B cell (primary cell): ENCODE measurements at regions not wholly inside any gene's neighbourhood (a gene's known extent, or its start where the extent isn't known, plus 50 kb on each side); places are given as distances from the start of the nearest gene placed in this dataset.

ENCODE experiments used
- ATAC-seq: fragments of 200-7000 bp; cut with Tn5 transposase; one replicate; pipeline ENCODE4 v1.10.0; 2021; ENCODE audit warnings: low read depth, mild to moderate bottlenecking, moderate number of reproducible peaks, moderate library complexity
- CTCF ChIA-PET: fragments of 350-600 bp; sonication (Branson Sonifier 250); formaldehyde crosslinking; loops from one replicate; lab custom pipeline; 2021; ENCODE audit warnings: antibody characterized with exemption, inconsistent platforms; lab: Charles Lee
- POLR2A ChIA-PET: fragments of 350-600 bp; sonication (Branson Sonifier 250); formaldehyde crosslinking; loops from one replicate; lab custom pipeline; 2021; ENCODE audit warnings: antibody characterized with exemption; lab: Charles Lee
- DNase-seq: peaks from one replicate; pipeline ENCODE4 v3.0.0; 2013
- H2AFZ ChIP-seq: 2 replicates; pipeline ENCODE4 v1.6.1; 2012; ENCODE audit warnings: mild to moderate bottlenecking, low read depth, low read length; ENCODE audit not compliant: insufficient read depth, poor library complexity, severe bottlenecking
- H3K27ac ChIP-seq, 2 donors: 1 replicate in 1 of 2; 2 replicates in 1 of 2; pipeline ENCODE4 v1.5.1; 2012 to 2013; ENCODE audit warnings: low read length in 2 of 2, mild to moderate bottlenecking in 2 of 2, moderate library complexity in 1 of 2
- H3K27me3 ChIP-seq, 4 experiments: fragments of 200-600 bp in 1 of 4; sonication (generic) in 1 of 4; replicated peaks in 1 of 4; 1 replicate in 2 of 4; 2 replicates in 2 of 4; pipeline versions ENCODE4 v1.6.1 to v1.7.0; 2013 to 2016; ENCODE audit warnings: low read length in 3 of 4, mild to moderate bottlenecking in 2 of 4, mixed read lengths in 1 of 4, moderate library complexity in 1 of 4; ENCODE audit not compliant: insufficient read depth in 4 of 4, control insufficient read depth in 3 of 4; ENCODE audit errors: control extremely low read depth in 1 of 4
- H3K36me3 ChIP-seq, 2 experiments: replicated peaks in 1 of 2; 1 replicate in 1 of 2; 2 replicates in 1 of 2; pipeline versions ENCODE4 v1.6.1 to v1.7.1; 2013; ENCODE audit warnings: low read length in 1 of 2; ENCODE audit not compliant: insufficient read depth in 2 of 2, control insufficient read depth in 1 of 2; ENCODE audit errors: control extremely low read depth in 1 of 2, extremely low read depth in 1 of 2
- H3K4me1 ChIP-seq, 2 donors: fragments of 200-600 bp in 1 of 2; sonication (generic) in 1 of 2; 1 replicate in 1 of 2; 2 replicates in 1 of 2; pipeline versions ENCODE4 v1.5.1 to v1.6.1; 2013 to 2017; ENCODE audit warnings: low read length in 2 of 2; ENCODE audit not compliant: control insufficient read depth in 2 of 2, insufficient read depth in 2 of 2
- H3K4me2 ChIP-seq: replicated peaks from 2 replicates; pipeline ENCODE3; 2012; ENCODE audit warnings: mild to moderate bottlenecking, low read depth, low read length; ENCODE audit not compliant: poor library complexity, severe bottlenecking
- H3K4me3 ChIP-seq, 5 experiments: fragments of 200-600 bp in 1 of 5; sonication (generic) in 1 of 5; 1 replicate in 3 of 5; 2 replicates in 2 of 5; pipeline versions ENCODE4 v1.5.1 to v1.7.0; 2011 to 2016; ENCODE audit warnings: low read length in 4 of 5, mild to moderate bottlenecking in 4 of 5, low read depth in 2 of 5, control low read depth in 1 of 5, moderate library complexity in 1 of 5; ENCODE audit not compliant: insufficient read depth in 1 of 5; ENCODE audit errors: control extremely low read depth in 1 of 5, extremely low read depth in 1 of 5
- H3K79me2 ChIP-seq: fragments of 200-600 bp; sonication (generic); one replicate; pipeline ENCODE4 v1.6.0; 2016; ENCODE audit warnings: low read length; ENCODE audit not compliant: control insufficient read depth, insufficient read depth
- H3K9ac ChIP-seq: fragments of 200-600 bp; sonication (generic); 2 replicates; pipeline ENCODE4 v1.6.1; 2017; ENCODE audit warnings: mild to moderate bottlenecking, low read length, moderate library complexity
- H3K9me3 ChIP-seq, 3 donors: one replicate each; pipeline versions ENCODE4 v1.6.1 to v1.7.1; 2013; ENCODE audit warnings: low read length in 2 of 3; ENCODE audit not compliant: control insufficient read depth in 2 of 3, insufficient read depth in 1 of 3; ENCODE audit errors: control extremely low read depth in 1 of 3
- H4K20me1 ChIP-seq: 2 replicates; pipeline ENCODE4 v1.6.0; 2012; ENCODE audit warnings: mild to moderate bottlenecking, low read length; ENCODE audit not compliant: insufficient read depth, control insufficient read depth, poor library complexity, severe bottlenecking
- H3K27ac Mint-ChIP-seq: one replicate; pipeline ENCODE4 v1.8.0; 2021; ENCODE audit warnings: mixed read lengths
- H3K27me3 Mint-ChIP-seq: one replicate; pipeline ENCODE4 v1.8.0; 2021; ENCODE audit warnings: mixed read lengths
- H3K4me1 Mint-ChIP-seq: one replicate; pipeline ENCODE4 v1.8.0; 2021; ENCODE audit warnings: mixed read lengths
- H3K4me3 Mint-ChIP-seq: one replicate; pipeline ENCODE4 v1.8.0; 2021; ENCODE audit warnings: mixed read lengths
- H3K9me3 Mint-ChIP-seq: one replicate; pipeline ENCODE4 v1.8.0; 2022; ENCODE audit warnings: mixed read lengths; ENCODE audit not compliant: insufficient read depth
- EZH2 ChIP-seq: IDR thresholded peaks from 2 replicates; pipeline ENCODE4 v1.6.1; 2012; ENCODE audit warnings: borderline replicate concordance, low read depth, mild to moderate bottlenecking, moderate library complexity, low read length; ENCODE audit not compliant: insufficient read depth, poor library complexity, severe bottlenecking
- WGBS: methylation state at CpG from one replicate; pipeline ENCODE4 v1.1.5; 2013; ENCODE audit warnings: missing lambda C conversion rate; ENCODE audit not compliant: insufficient coverage; 5-methylcytosine and 5-hydroxymethylcytosine counted together
- intact Hi-C: fragments of 100-400 bp; cut with micrococcal nuclease; formaldehyde crosslinking; loops from one replicate; pipeline ENCODE4 v1.10.0; 2022
- TF ChIP-seq, protein P1 (sequence below): fragments of 200-600 bp; IDR thresholded peaks from one replicate; pipeline ENCODE4 v1.8.0; 2022; ENCODE audit warnings: antibody characterized with exemption, mild to moderate bottlenecking

DNA sequence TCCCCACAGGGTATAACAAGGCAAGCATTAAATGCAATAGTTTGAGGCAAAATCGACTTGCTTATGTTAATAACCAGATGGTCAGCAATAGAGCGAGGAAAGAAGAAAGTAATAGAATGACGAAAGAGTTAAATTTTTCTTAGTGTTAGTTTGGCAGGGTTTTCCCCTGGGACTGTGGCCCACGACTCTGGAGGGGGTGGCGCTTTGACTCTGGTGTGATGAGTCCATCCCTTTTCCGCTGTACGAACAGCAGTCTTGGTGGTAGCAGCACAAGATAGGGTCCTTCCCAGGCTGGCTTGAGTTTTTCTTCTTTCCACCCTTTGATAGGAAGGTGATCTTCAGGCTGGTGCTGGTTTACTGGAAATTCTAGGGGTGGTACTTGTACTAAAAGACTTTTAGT is 69.2 kb upstream of the GMDS start:
- H4K20me1 ChIP-seq: no peaks in the 10 kb centered on the region
- 85% methylated on average over 7 of the region's 7 CpGs for WGBS
- CTCF ChIA-PET: no interaction called here

DNA sequence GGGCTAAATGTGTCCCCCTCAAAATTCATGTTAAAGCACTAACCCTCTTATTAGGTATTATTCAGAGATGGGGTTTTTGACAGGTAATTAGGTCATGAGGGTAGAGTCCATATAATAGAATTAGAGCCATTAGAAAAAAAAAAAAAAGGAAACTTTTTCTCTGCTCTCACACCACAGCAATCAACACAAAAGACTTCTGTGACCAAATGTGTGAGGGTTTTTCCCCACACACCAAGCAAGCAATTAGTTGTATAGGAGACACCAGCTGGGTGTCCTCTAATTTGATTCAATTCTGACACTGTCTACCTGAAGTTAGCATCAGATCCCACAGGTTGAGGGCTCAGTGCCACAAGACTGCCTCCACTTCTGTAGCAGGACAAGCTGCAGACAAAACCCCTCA is 64.6 kb upstream of the GMDS start:
- Mint-ChIP-seq H3K9me3 (no peaks in the 10 kb centered on the region), H3K27ac (no peak overlapping the region), H3K4me3 (no peak overlapping the region), H3K27me3 (no peaks in the 10 kb centered on the region), H3K4me1 (no peaks in the 10 kb centered on the region)
- H3K27me3 ChIP-seq: no peaks in the 10 kb centered on the region
- no peak overlapping the region for H2AFZ ChIP-seq
- no peak overlapping the region for H3K4me3 ChIP-seq
- H3K9me3 ChIP-seq: peaks cover 0 to 5% (median 0%) of the 10 kb centered on the region in 3 donors
- no peak overlapping the region for H3K27ac ChIP-seq
- H4K20me1 ChIP-seq: no peaks in the 10 kb centered on the region
- H3K79me2 ChIP-seq: no peaks in the 10 kb centered on the region
- H3K4me2 ChIP-seq: no peak overlapping the region
- no peak overlapping the region for H3K9ac ChIP-seq
- ChIA-PET POLR2A (no interaction called here), CTCF (no interaction called here)
- no peaks in the 10 kb centered on the region for H3K4me1 ChIP-seq
- DNase-seq: no peak
- TF ChIP-seq EZH2: no peak
- TF ChIP-seq, protein P1, sequence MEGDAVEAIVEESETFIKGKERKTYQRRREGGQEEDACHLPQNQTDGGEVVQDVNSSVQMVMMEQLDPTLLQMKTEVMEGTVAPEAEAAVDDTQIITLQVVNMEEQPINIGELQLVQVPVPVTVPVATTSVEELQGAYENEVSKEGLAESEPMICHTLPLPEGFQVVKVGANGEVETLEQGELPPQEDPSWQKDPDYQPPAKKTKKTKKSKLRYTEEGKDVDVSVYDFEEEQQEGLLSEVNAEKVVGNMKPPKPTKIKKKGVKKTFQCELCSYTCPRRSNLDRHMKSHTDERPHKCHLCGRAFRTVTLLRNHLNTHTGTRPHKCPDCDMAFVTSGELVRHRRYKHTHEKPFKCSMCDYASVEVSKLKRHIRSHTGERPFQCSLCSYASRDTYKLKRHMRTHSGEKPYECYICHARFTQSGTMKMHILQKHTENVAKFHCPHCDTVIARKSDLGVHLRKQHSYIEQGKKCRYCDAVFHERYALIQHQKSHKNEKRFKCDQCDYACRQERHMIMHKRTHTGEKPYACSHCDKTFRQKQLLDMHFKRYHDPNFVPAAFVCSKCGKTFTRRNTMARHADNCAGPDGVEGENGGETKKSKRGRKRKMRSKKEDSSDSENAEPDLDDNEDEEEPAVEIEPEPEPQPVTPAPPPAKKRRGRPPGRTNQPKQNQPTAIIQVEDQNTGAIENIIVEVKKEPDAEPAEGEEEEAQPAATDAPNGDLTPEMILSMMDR: no peak
- no peak for ATAC-seq
- H3K36me3 ChIP-seq: no peaks in the 10 kb centered on the region
- intact Hi-C loops: no loop called here

More for the DNA sequence above, 69.2 kb upstream of the GMDS start:
- POLR2A ChIA-PET: no interaction called here
- no peak overlapping the region for H3K27ac ChIP-seq
- no peaks in the 10 kb centered on the region for H3K79me2 ChIP-seq
- TF ChIP-seq, protein P1: no peak
- no peak for TF ChIP-seq EZH2
- no peaks in the 10 kb centered on the region for H3K36me3 ChIP-seq
- Mint-ChIP-seq H3K4me3 (no peak overlapping the region), H3K27me3 (no peaks in the 10 kb centered on the region), H3K9me3 (no peaks in the 10 kb centered on the region), H3K27ac (no peak overlapping the region), H3K4me1 (no peaks in the 10 kb centered on the region)
- DNase-seq (no peak), ATAC-seq (no peak)
- H3K9ac ChIP-seq: no peak overlapping the region
- no peaks in the 10 kb centered on the region for H3K27me3 ChIP-seq
- H3K4me1 ChIP-seq: no peaks in the 10 kb centered on the region
- H3K4me2 ChIP-seq: no peak overlapping the region
- H3K4me3 ChIP-seq: no peak overlapping the region
- H2AFZ ChIP-seq: no peak overlapping the region
- H3K9me3 ChIP-seq: peaks cover 0 to 22% (median 0%) of the 10 kb centered on the region in 3 donors
- intact Hi-C loops: no loop called here
